ENCODE measurements at regions not wholly inside any gene's neighbourhood (a gene's known extent, or its start where the extent isn't known, plus 50 kb on each side); places are given as distances from the start of the nearest gene placed in this dataset.
A peak's percentile ranks its signal among the peaks of the same experiment; 100 is the strongest.

- no peak for DNase-seq (ENCODE audit: extremely low spot score, unreplicated experiment)
- Mint-ChIP-seq H3K36me3 (ENCODE audit: unreplicated experiment) (no peaks in the 10 kb centered on the region), H3K27ac (ENCODE audit: unreplicated experiment) (peak overlapping the region; percentile 99), H3K9me3 (ENCODE audit: unreplicated experiment) (no peaks in the 10 kb centered on the region), H3K27me3 (ENCODE audit: unreplicated experiment) (no peaks in the 10 kb centered on the region), H3K4me3 (ENCODE audit: unreplicated experiment) (peak overlapping the region; percentile 77), H3K4me1 (ENCODE audit: unreplicated experiment) (peaks cover 47% of the 10 kb centered on the region)
- no peak for TF ChIP-seq CTCF (IDR thresholded peaks at IDR 0.05)
Observed at GRCh38 chr15:38073178-38073946, 138.9 kb downstream of the TMCO5A start.

- Mint-ChIP-seq H3K36me3 (ENCODE audit: unreplicated experiment) (no peaks in the 10 kb centered on the region), H3K4me3 (ENCODE audit: unreplicated experiment) (peak overlapping the region; percentile 77), H3K4me1 (ENCODE audit: unreplicated experiment) (peaks cover 41% of the 10 kb centered on the region), H3K9me3 (ENCODE audit: unreplicated experiment) (no peaks in the 10 kb centered on the region), H3K27ac (ENCODE audit: unreplicated experiment) (peak overlapping the region; percentile 99), H3K27me3 (ENCODE audit: unreplicated experiment) (no peaks in the 10 kb centered on the region)
- DNase-seq (ENCODE audit: extremely low spot score, unreplicated experiment) = no peak
- no peak for TF ChIP-seq CTCF (IDR thresholded peaks at IDR 0.05)
Observed at GRCh38 chr15:38074029-38074428, 139.6 kb downstream of the TMCO5A start.

GRCh38 chr15:38075466-38075865 is 141.0 kb downstream of the TMCO5A start:
- H3K27ac Mint-ChIP-seq (ENCODE audit: unreplicated experiment) = no peak overlapping the region
- DNase-seq (ENCODE audit: extremely low spot score, unreplicated experiment) = no peak
- no peak for TF ChIP-seq CTCF (IDR thresholded peaks at IDR 0.05)
- H3K36me3 Mint-ChIP-seq (ENCODE audit: unreplicated experiment) = no peaks in the 10 kb centered on the region
- H3K4me3 Mint-ChIP-seq (ENCODE audit: unreplicated experiment) = no peak overlapping the region
- H3K9me3 Mint-ChIP-seq (ENCODE audit: unreplicated experiment) = no peaks in the 10 kb centered on the region
- H3K4me1 Mint-ChIP-seq (ENCODE audit: unreplicated experiment) = peaks cover 29% of the 10 kb centered on the region
- H3K27me3 Mint-ChIP-seq (ENCODE audit: unreplicated experiment) = no peaks in the 10 kb centered on the region

- no peak for DNase-seq (ENCODE audit: extremely low spot score, unreplicated experiment)
- no peak for TF ChIP-seq CTCF (IDR thresholded peaks at IDR 0.05)
- Mint-ChIP-seq H3K27ac (ENCODE audit: unreplicated experiment) (no peak overlapping the region), H3K4me3 (ENCODE audit: unreplicated experiment) (no peak overlapping the region), H3K36me3 (ENCODE audit: unreplicated experiment) (no peaks in the 10 kb centered on the region), H3K27me3 (ENCODE audit: unreplicated experiment) (no peaks in the 10 kb centered on the region), H3K9me3 (ENCODE audit: unreplicated experiment) (no peaks in the 10 kb centered on the region), H3K4me1 (ENCODE audit: unreplicated experiment) (peaks cover 25% of the 10 kb centered on the region)
Observed at GRCh38 chr15:38076786-38077185, 142.3 kb downstream of the TMCO5A start.

- Mint-ChIP-seq H3K27me3 (ENCODE audit: unreplicated experiment) (no peaks in the 10 kb centered on the region), H3K27ac (ENCODE audit: unreplicated experiment) (no peak overlapping the region), H3K4me3 (ENCODE audit: unreplicated experiment) (no peak overlapping the region), H3K4me1 (ENCODE audit: unreplicated experiment) (peaks cover 3% of the 10 kb centered on the region), H3K9me3 (ENCODE audit: unreplicated experiment) (no peaks in the 10 kb centered on the region), H3K36me3 (ENCODE audit: unreplicated experiment) (no peaks in the 10 kb centered on the region)
- no peak for DNase-seq (ENCODE audit: extremely low spot score, unreplicated experiment)
- TF ChIP-seq CTCF (IDR thresholded peaks at IDR 0.05) = no peak
Observed at GRCh38 chr15:38079236-38079635, 144.8 kb downstream of the TMCO5A start.
